ENCODE measurements at regions not wholly inside any gene's neighbourhood (a gene's known extent, or its start where the extent isn't known, plus 50 kb on each side); places are given as distances from the start of the nearest gene placed in this dataset.
A peak's percentile ranks its signal among the peaks of the same experiment; 100 is the strongest.

- Histone ChIP-seq H3K9ac (ENCODE audit: low read length in 2 of 2) (no peak overlapping the region), H3K36me3 (ENCODE audit: control insufficient read depth in 2 of 2, insufficient read depth in 2 of 2, low read length in 2 of 2) (no peaks in the 10 kb centered on the region), H3K4me3 (ENCODE audit: low read length in 2 of 2) (no peak overlapping the region), H3K27ac (ENCODE audit: low read length) (no peak overlapping the region), H3K9me3 (ENCODE audit: control insufficient read depth in 2 of 2, low read length in 2 of 2) (no peaks in the 10 kb centered on the region), H3K27me3 (ENCODE audit: control insufficient read depth in 1 of 2, insufficient read depth in 2 of 2, low read length in 2 of 2) (peaks cover 0 to 2% of the 10 kb centered on the region in 2 donors), H3K4me1 (ENCODE audit: control insufficient read depth, insufficient read depth, low read length) (no peaks in the 10 kb centered on the region)
Observed at GRCh38 chr2:60075048-60075447, 478.4 kb downstream of the BCL11A start.

- H3K27me3 ChIP-seq (ENCODE audit: control insufficient read depth in 1 of 2, insufficient read depth in 2 of 2, low read length in 2 of 2) = peaks cover 0 to 2% of the 10 kb centered on the region in 2 donors
- H3K4me3 ChIP-seq (ENCODE audit: low read length in 2 of 2) = no peak overlapping the region
- H3K36me3 ChIP-seq (ENCODE audit: control insufficient read depth in 2 of 2, insufficient read depth in 2 of 2, low read length in 2 of 2) = no peaks in the 10 kb centered on the region
- H3K9ac ChIP-seq (ENCODE audit: low read length in 2 of 2) = no peak overlapping the region
- no peaks in the 10 kb centered on the region for H3K4me1 ChIP-seq (ENCODE audit: control insufficient read depth, insufficient read depth, low read length)
- H3K27ac ChIP-seq (ENCODE audit: low read length) = no peak overlapping the region
- no peaks in the 10 kb centered on the region for H3K9me3 ChIP-seq (ENCODE audit: control insufficient read depth in 2 of 2, low read length in 2 of 2)
Observed at GRCh38 chr2:60073201-60073600, 480.3 kb downstream of the BCL11A start.

GRCh38 chr2:60072609-60073008 lies 480.8 kb downstream of the BCL11A start:
- H3K4me3 ChIP-seq (ENCODE audit: low read length in 2 of 2) = no peak overlapping the region
- no peaks in the 10 kb centered on the region for H3K4me1 ChIP-seq (ENCODE audit: control insufficient read depth, insufficient read depth, low read length)
- H3K27ac ChIP-seq (ENCODE audit: low read length) = no peak overlapping the region
- no peak overlapping the region for H3K9ac ChIP-seq (ENCODE audit: low read length in 2 of 2)
- H3K27me3 ChIP-seq (ENCODE audit: control insufficient read depth in 1 of 2, insufficient read depth in 2 of 2, low read length in 2 of 2) = peaks cover 0 to 2% of the 10 kb centered on the region in 2 donors
- no peaks in the 10 kb centered on the region for H3K9me3 ChIP-seq (ENCODE audit: control insufficient read depth in 2 of 2, low read length in 2 of 2)
- H3K36me3 ChIP-seq (ENCODE audit: control insufficient read depth in 2 of 2, insufficient read depth in 2 of 2, low read length in 2 of 2) = no peaks in the 10 kb centered on the region

- H3K4me1 ChIP-seq (ENCODE audit: control insufficient read depth, insufficient read depth, low read length) = no peaks in the 10 kb centered on the region
- no peaks in the 10 kb centered on the region for H3K9me3 ChIP-seq (ENCODE audit: control insufficient read depth in 2 of 2, low read length in 2 of 2)
- H3K4me3 ChIP-seq (ENCODE audit: low read length in 2 of 2) = no peak overlapping the region
- no peak overlapping the region for H3K27ac ChIP-seq (ENCODE audit: low read length)
- H3K9ac ChIP-seq (ENCODE audit: low read length in 2 of 2) = no peak overlapping the region
- peaks cover 0 to 2% of the 10 kb centered on the region in 2 donors for H3K27me3 ChIP-seq (ENCODE audit: control insufficient read depth in 1 of 2, insufficient read depth in 2 of 2, low read length in 2 of 2)
- H3K36me3 ChIP-seq (ENCODE audit: control insufficient read depth in 2 of 2, insufficient read depth in 2 of 2, low read length in 2 of 2) = no peaks in the 10 kb centered on the region
Observed at GRCh38 chr2:60071490-60071831, 482.0 kb downstream of the BCL11A start.

- Histone ChIP-seq H3K27me3 (ENCODE audit: control insufficient read depth in 1 of 2, insufficient read depth in 2 of 2, low read length in 2 of 2) (peaks cover 0 to 2% of the 10 kb centered on the region in 2 donors), H3K9me3 (ENCODE audit: control insufficient read depth in 2 of 2, low read length in 2 of 2) (no peaks in the 10 kb centered on the region), H3K36me3 (ENCODE audit: control insufficient read depth in 2 of 2, insufficient read depth in 2 of 2, low read length in 2 of 2) (no peaks in the 10 kb centered on the region), H3K9ac (ENCODE audit: low read length in 2 of 2) (no peak overlapping the region), H3K4me1 (ENCODE audit: control insufficient read depth, insufficient read depth, low read length) (no peaks in the 10 kb centered on the region), H3K4me3 (ENCODE audit: low read length in 2 of 2) (no peak overlapping the region), H3K27ac (ENCODE audit: low read length) (no peak overlapping the region)
Observed at GRCh38 chr2:60070736-60071489, 482.5 kb downstream of the BCL11A start.

- no peak overlapping the region for H3K9ac ChIP-seq (ENCODE audit: low read length in 2 of 2)
- H3K4me1 ChIP-seq (ENCODE audit: control insufficient read depth, insufficient read depth, low read length) = no peaks in the 10 kb centered on the region
- peaks cover 0 to 2% of the 10 kb centered on the region in 2 donors for H3K27me3 ChIP-seq (ENCODE audit: control insufficient read depth in 1 of 2, insufficient read depth in 2 of 2, low read length in 2 of 2)
Observed at GRCh38 chr2:60070196-60070595, 483.3 kb downstream of the BCL11A start.

GRCh38 chr2:60068755-60069154 lies 484.7 kb downstream of the BCL11A start:
- Histone ChIP-seq H3K27ac (ENCODE audit: low read length) (no peak overlapping the region), H3K9me3 (ENCODE audit: control insufficient read depth in 2 of 2, low read length in 2 of 2) (no peaks in the 10 kb centered on the region), H3K36me3 (ENCODE audit: control insufficient read depth in 2 of 2, insufficient read depth in 2 of 2, low read length in 2 of 2) (no peaks in the 10 kb centered on the region), H3K27me3 (ENCODE audit: control insufficient read depth in 1 of 2, insufficient read depth in 2 of 2, low read length in 2 of 2) (no peaks in the 10 kb centered on the region), H3K9ac (ENCODE audit: low read length in 2 of 2) (no peak overlapping the region), H3K4me3 (ENCODE audit: low read length in 2 of 2) (no peak overlapping the region), H3K4me1 (ENCODE audit: control insufficient read depth, insufficient read depth, low read length) (no peaks in the 10 kb centered on the region)

More at GRCh38 chr2:60070196-60070595, 483.3 kb downstream of the BCL11A start:
- peak overlapping the region in 1 of 2 donors; percentile 22 for H3K4me3 ChIP-seq (ENCODE audit: low read length in 2 of 2)
- H3K36me3 ChIP-seq (ENCODE audit: control insufficient read depth in 2 of 2, insufficient read depth in 2 of 2, low read length in 2 of 2) = no peaks in the 10 kb centered on the region
- no peaks in the 10 kb centered on the region for H3K9me3 ChIP-seq (ENCODE audit: control insufficient read depth in 2 of 2, low read length in 2 of 2)
- no peak overlapping the region for H3K27ac ChIP-seq (ENCODE audit: low read length)

GRCh38 chr2:60067006-60067405 lies 486.4 kb downstream of the BCL11A start:
- Histone ChIP-seq H3K36me3 (ENCODE audit: control insufficient read depth in 2 of 2, insufficient read depth in 2 of 2, low read length in 2 of 2) (no peaks in the 10 kb centered on the region), H3K4me1 (ENCODE audit: control insufficient read depth, insufficient read depth, low read length) (no peaks in the 10 kb centered on the region), H3K27me3 (ENCODE audit: control insufficient read depth in 1 of 2, insufficient read depth in 2 of 2, low read length in 2 of 2) (no peaks in the 10 kb centered on the region), H3K27ac (ENCODE audit: low read length) (no peak overlapping the region), H3K9ac (ENCODE audit: low read length in 2 of 2) (no peak overlapping the region), H3K4me3 (ENCODE audit: low read length in 2 of 2) (no peak overlapping the region), H3K9me3 (ENCODE audit: control insufficient read depth in 2 of 2, low read length in 2 of 2) (no peaks in the 10 kb centered on the region)

GRCh38 chr2:60066096-60066839 lies 487.2 kb downstream of the BCL11A start:
- no peak overlapping the region for H3K4me3 ChIP-seq (ENCODE audit: low read length in 2 of 2)
- no peaks in the 10 kb centered on the region for H3K27me3 ChIP-seq (ENCODE audit: control insufficient read depth in 1 of 2, insufficient read depth in 2 of 2, low read length in 2 of 2)
- H3K36me3 ChIP-seq (ENCODE audit: control insufficient read depth in 2 of 2, insufficient read depth in 2 of 2, low read length in 2 of 2) = no peaks in the 10 kb centered on the region
- H3K4me1 ChIP-seq (ENCODE audit: control insufficient read depth, insufficient read depth, low read length) = no peaks in the 10 kb centered on the region
- no peak overlapping the region for H3K27ac ChIP-seq (ENCODE audit: low read length)
- no peaks in the 10 kb centered on the region for H3K9me3 ChIP-seq (ENCODE audit: control insufficient read depth in 2 of 2, low read length in 2 of 2)
- H3K9ac ChIP-seq (ENCODE audit: low read length in 2 of 2) = no peak overlapping the region

- no peak overlapping the region for H3K27ac ChIP-seq (ENCODE audit: low read length)
- H3K4me3 ChIP-seq (ENCODE audit: low read length in 2 of 2) = no peak overlapping the region
- no peaks in the 10 kb centered on the region for H3K27me3 ChIP-seq (ENCODE audit: control insufficient read depth in 1 of 2, insufficient read depth in 2 of 2, low read length in 2 of 2)
- H3K4me1 ChIP-seq (ENCODE audit: control insufficient read depth, insufficient read depth, low read length) = no peaks in the 10 kb centered on the region
- no peaks in the 10 kb centered on the region for H3K36me3 ChIP-seq (ENCODE audit: control insufficient read depth in 2 of 2, insufficient read depth in 2 of 2, low read length in 2 of 2)
- no peak overlapping the region for H3K9ac ChIP-seq (ENCODE audit: low read length in 2 of 2)
- H3K9me3 ChIP-seq (ENCODE audit: control insufficient read depth in 2 of 2, low read length in 2 of 2) = no peaks in the 10 kb centered on the region
Observed at GRCh38 chr2:60064687-60065389, 488.6 kb downstream of the BCL11A start.
